H9 (cell line): ENCODE measurements at regions not wholly inside any gene's neighbourhood (a gene's known extent, or its start where the extent isn't known, plus 50 kb on each side); places are given as distances from the start of the nearest gene placed in this dataset.

Experiments
- DNase-seq: peaks from one replicate; pipeline ENCODE4 v3.0.0-alpha.2; 2017
- H2AFZ ChIP-seq: one replicate; pipeline ENCODE4 v1.6.1; 2013; ENCODE audit warnings: mild to moderate bottlenecking, low read length, control low read depth, moderate library complexity
- H2AK5ac ChIP-seq: 2 replicates; pipeline ENCODE4 v1.6.1; 2013; ENCODE audit warnings: low read length, control low read depth, mixed read lengths; ENCODE audit not compliant: insufficient read length
- H2BK120ac ChIP-seq: one replicate; pipeline ENCODE4 v1.6.1; 2013; ENCODE audit warnings: low read depth, mild to moderate bottlenecking, low read length, control low read depth, inconsistent platforms; ENCODE audit not compliant: poor library complexity, severe bottlenecking
- H2BK12ac ChIP-seq: 2 replicates; pipeline ENCODE4 v1.6.1; 2013; ENCODE audit warnings: low read length, control low read depth, mixed read lengths, low read depth; ENCODE audit not compliant: insufficient read length
- H2BK15ac ChIP-seq: 2 replicates; pipeline ENCODE4 v1.6.1; 2013; ENCODE audit warnings: low read depth, low read length, control low read depth
- H2BK20ac ChIP-seq: one replicate; pipeline ENCODE4 v1.6.1; 2013; ENCODE audit warnings: low read depth, mild to moderate bottlenecking, low read length, control low read depth, inconsistent platforms; ENCODE audit not compliant: poor library complexity, severe bottlenecking
- H2BK5ac ChIP-seq: 2 replicates; pipeline ENCODE4 v1.6.1; 2013; ENCODE audit warnings: low read length, control low read depth, mixed read lengths; ENCODE audit not compliant: insufficient read length
- H3K14ac ChIP-seq: 2 replicates; pipeline ENCODE4 v1.6.1; 2013; ENCODE audit warnings: low read length, control low read depth; ENCODE audit not compliant: insufficient read depth
- H3K18ac ChIP-seq: 2 replicates; pipeline ENCODE4 v1.6.1; 2013; ENCODE audit warnings: low read depth, mild to moderate bottlenecking, mixed read lengths, low read length, control low read depth; ENCODE audit not compliant: insufficient read length
- H3K23ac ChIP-seq: 2 replicates; pipeline ENCODE4 v1.6.1; 2013; ENCODE audit warnings: low read length, control low read depth, mixed read lengths, low read depth; ENCODE audit not compliant: insufficient read length
- H3K23me2 ChIP-seq: 2 replicates; pipeline ENCODE4 v1.6.1; 2013; ENCODE audit warnings: low read depth, mild to moderate bottlenecking, mixed read lengths, low read length, control low read depth; ENCODE audit not compliant: insufficient read length, poor library complexity, severe bottlenecking
- H3K27ac ChIP-seq: 2 replicates; pipeline ENCODE4 v1.5.1; 2013; ENCODE audit warnings: low read length, control low read depth, mixed read lengths, low read depth; ENCODE audit not compliant: insufficient read length
- H3K27me3 ChIP-seq: 2 replicates; pipeline ENCODE4 v1.6.1; 2013; ENCODE audit warnings: low read length, control low read depth, inconsistent platforms; ENCODE audit not compliant: insufficient read depth
- H3K4ac ChIP-seq: 2 replicates; pipeline ENCODE4 v1.6.1; 2013; ENCODE audit warnings: low read depth, mild to moderate bottlenecking, control low read depth, inconsistent platforms, low read length, moderate library complexity
- H3K4me1 ChIP-seq: 2 replicates; pipeline ENCODE4 v1.6.1; 2013; ENCODE audit warnings: low read length, control low read depth, inconsistent platforms; ENCODE audit not compliant: insufficient read depth
- H3K4me2 ChIP-seq: 2 replicates; pipeline ENCODE4 v1.6.1; 2013; ENCODE audit warnings: low read length, control low read depth, mixed read lengths; ENCODE audit not compliant: insufficient read length, insufficient read depth
- H3K56ac ChIP-seq: 2 replicates; pipeline ENCODE4 v1.6.1; 2013; ENCODE audit warnings: low read depth, mild to moderate bottlenecking, mixed read lengths, low read length, control low read depth; ENCODE audit not compliant: insufficient read length
- H3K79me1 ChIP-seq: 2 replicates; pipeline ENCODE4 v1.6.1; 2013; ENCODE audit warnings: low read depth, mild to moderate bottlenecking, moderate library complexity, low read length, control low read depth, inconsistent platforms; ENCODE audit not compliant: insufficient read depth, poor library complexity, severe bottlenecking
- H3K79me2 ChIP-seq: 2 replicates; pipeline ENCODE4 v1.6.1; 2013; ENCODE audit warnings: low read length, control low read depth, inconsistent platforms; ENCODE audit not compliant: insufficient read depth
- H3K9ac ChIP-seq: 2 replicates; pipeline ENCODE4 v1.6.1; 2013; ENCODE audit warnings: low read length, control low read depth, mixed read lengths; ENCODE audit not compliant: insufficient read length; ENCODE audit errors: extremely low read depth
- H3K9me3 ChIP-seq: one replicate; pipeline ENCODE4 v1.6.1; 2013; ENCODE audit warnings: low read depth, low read length, inconsistent platforms; ENCODE audit not compliant: control insufficient read depth
- H3T11ph ChIP-seq: one replicate; pipeline ENCODE4 v1.6.1; 2013; ENCODE audit warnings: mild to moderate bottlenecking, low read length, control low read depth, inconsistent platforms
- H4K20me1 ChIP-seq: one replicate; pipeline ENCODE4 v1.6.1; 2013; ENCODE audit not compliant: control insufficient read depth, insufficient read length, insufficient read depth
- H4K5ac ChIP-seq: 2 replicates; pipeline ENCODE4 v1.6.1; 2013; ENCODE audit warnings: low read depth, mild to moderate bottlenecking, mixed read lengths, low read length, control low read depth; ENCODE audit not compliant: insufficient read length
- H4K8ac ChIP-seq: replicated peaks from 2 replicates; pipeline ENCODE4 v1.6.1; 2013; ENCODE audit warnings: low read length, control low read depth, mixed read lengths, low read depth; ENCODE audit not compliant: insufficient read length
- H4K91ac ChIP-seq: 2 replicates; pipeline ENCODE4 v1.6.1; 2013; ENCODE audit warnings: low read depth, mild to moderate bottlenecking, moderate library complexity, mixed read lengths, low read length, control low read depth; ENCODE audit not compliant: insufficient read length
- H3K27ac Mint-ChIP-seq, 3 experiments: 2 replicates in 2 of 3; 3 replicates in 1 of 3; pipeline ENCODE4 v1.8.0; 2020 to 2021; ENCODE audit warnings: mixed read lengths in 3 of 3, mild to moderate bottlenecking in 1 of 3, moderate library complexity in 1 of 3
- H3K27me3 Mint-ChIP-seq: 2 replicates; pipeline ENCODE4 v1.8.0; 2021; ENCODE audit warnings: low read depth, mild to moderate bottlenecking, moderate library complexity, mixed read lengths
- H3K36me3 Mint-ChIP-seq, 3 experiments: 2 replicates in 2 of 3; 3 replicates in 1 of 3; pipeline ENCODE4 v1.8.0; 2020 to 2021; ENCODE audit warnings: low read depth in 3 of 3, mixed read lengths in 3 of 3; ENCODE audit not compliant: insufficient read depth in 1 of 3
- H3K4me1 Mint-ChIP-seq, 2 experiments: 2 replicates each; pipeline ENCODE4 v1.8.0; 2020; ENCODE audit warnings: mixed read lengths in 2 of 2
- H3K4me3 Mint-ChIP-seq, 2 experiments: 2 replicates in 1 of 2; 3 replicates in 1 of 2; pipeline ENCODE4 v1.8.0; 2020 to 2021; ENCODE audit warnings: mild to moderate bottlenecking in 2 of 2, mixed read lengths in 2 of 2, moderate library complexity in 1 of 2
- H3K9me3 Mint-ChIP-seq, 2 experiments: 2 replicates in 1 of 2; 3 replicates in 1 of 2; pipeline ENCODE4 v1.8.0; 2020; ENCODE audit warnings: mild to moderate bottlenecking in 2 of 2, mixed read lengths in 2 of 2, moderate library complexity in 1 of 2
- CTCF ChIP-seq: fragments of 200-600 bp; sonication (generic); conservative IDR thresholded peaks from 3 replicates; pipeline ENCODE4 v1.8.0; 2021; ENCODE audit warnings: antibody characterized with exemption, mild to moderate bottlenecking
- WGBS: extraction: QIAGEN DNeasy Blood & Tissue Kit; methylation state at CpG from one replicate; pipeline ENCODE4 v1.1.7; 2013; ENCODE audit warnings: missing lambda C conversion rate, low lambda C conversion rate, mixed read lengths; ENCODE audit not compliant: insufficient read length; ENCODE audit errors: extremely low coverage; 5-methylcytosine and 5-hydroxymethylcytosine counted together

GRCh38 chrX:20951016-20951810, 423.0 kb upstream of the CNKSR2 start:
- WGBS: no CpG with 5 or more reads among the region's 5 CpGs
- H3K56ac ChIP-seq: no peak overlapping the region
- no peak overlapping the region for H4K8ac ChIP-seq
- no peak for DNase-seq
- no peak overlapping the region for H3K4ac ChIP-seq
- no peak overlapping the region for H3K14ac ChIP-seq
- no peak overlapping the region for H3K23ac ChIP-seq
- no peak overlapping the region for H4K91ac ChIP-seq
- no peak overlapping the region for H2BK20ac ChIP-seq
- peaks cover 19% of the 10 kb centered on the region for H3K9me3 ChIP-seq
- H3K23me2 ChIP-seq: no peaks in the 10 kb centered on the region
- no peak overlapping the region for H4K5ac ChIP-seq
- H3K4me1 ChIP-seq: no peaks in the 10 kb centered on the region; the same call in 1 of the 2 replicates
- Mint-ChIP-seq H3K27ac (no peak overlapping the region), H3K27me3 (no peaks in the 10 kb centered on the region), H3K4me1 (peaks cover 25 to 27% of the 10 kb centered on the region in 2 experiments), H3K4me3 (no peak overlapping the region), H3K9me3 (peaks cover 0 to 33% of the 10 kb centered on the region in 2 experiments; a peak in 3 of 5 replicates), H3K36me3 (peaks cover 0 to 6% (median 0%) of the 10 kb centered on the region in 3 experiments; a peak in 3 of 7 replicates)
- no peak for TF ChIP-seq CTCF
- no peak overlapping the region for H3K27ac ChIP-seq
- no peaks in the 10 kb centered on the region for H3K27me3 ChIP-seq
- no peak overlapping the region for H2AFZ ChIP-seq
- no peaks in the 10 kb centered on the region for H3K79me1 ChIP-seq
- no peak overlapping the region for H2BK5ac ChIP-seq
- H2BK15ac ChIP-seq: no peak overlapping the region
- no peaks in the 10 kb centered on the region for H4K20me1 ChIP-seq
- H3K79me2 ChIP-seq: no peaks in the 10 kb centered on the region
- no peak overlapping the region for H3T11ph ChIP-seq
- H3K9ac ChIP-seq: no peak overlapping the region
- no peak overlapping the region for H2BK12ac ChIP-seq
- H3K18ac ChIP-seq: no peak overlapping the region
- H2AK5ac ChIP-seq: no peak overlapping the region
- no peak overlapping the region for H3K4me2 ChIP-seq
- H2BK120ac ChIP-seq: no peak overlapping the region
